Mesenchymal stem cell (in vitro differentiated cells and primary cell): ENCODE measurements at regions not wholly inside any gene's neighbourhood (a gene's known extent, or its start where the extent isn't known, plus 50 kb on each side); places are given as distances from the start of the nearest gene placed in this dataset.

Source experiments
- DNase-seq: peaks from one replicate; pipeline ENCODE4 v3.0.0-alpha.2; 2013
- H2AFZ ChIP-seq: one replicate; pipeline ENCODE4 v1.6.1; 2013; ENCODE audit warnings: low read depth, mild to moderate bottlenecking, control low read depth, inconsistent platforms, low read length, moderate library complexity
- H2AK5ac ChIP-seq: 2 replicates; pipeline ENCODE4 v1.6.1; 2013; ENCODE audit warnings: low read length, moderate library complexity, mild to moderate bottlenecking, inconsistent platforms; ENCODE audit not compliant: severe bottlenecking
- H2BK120ac ChIP-seq: one replicate; pipeline ENCODE4 v1.6.1; 2013; ENCODE audit warnings: low read depth, mild to moderate bottlenecking, inconsistent platforms, low read length, moderate library complexity
- H2BK12ac ChIP-seq, 2 experiments: one replicate each; pipeline ENCODE4 v1.6.1; 2013; ENCODE audit warnings: inconsistent platforms in 2 of 2, low read length in 2 of 2, mild to moderate bottlenecking in 2 of 2, moderate library complexity in 2 of 2, control low read depth in 1 of 2
- H2BK15ac ChIP-seq: one replicate; pipeline ENCODE4 v1.6.1; 2013; ENCODE audit warnings: mild to moderate bottlenecking, low read depth, inconsistent platforms; ENCODE audit not compliant: poor library complexity, severe bottlenecking
- H2BK5ac ChIP-seq: 2 replicates; pipeline ENCODE4 v1.6.1; 2013; ENCODE audit warnings: low read depth, mild to moderate bottlenecking, low read length, control low read depth, inconsistent platforms; ENCODE audit not compliant: poor library complexity, severe bottlenecking
- H3K14ac ChIP-seq, 2 experiments: one replicate each; pipeline ENCODE4 v1.6.1; 2013; ENCODE audit warnings: inconsistent platforms in 2 of 2, low read length in 2 of 2, control low read depth in 1 of 2, mild to moderate bottlenecking in 1 of 2, moderate library complexity in 1 of 2
- H3K18ac ChIP-seq, 2 experiments: one replicate each; pipeline ENCODE4 v1.6.1; 2013; ENCODE audit warnings: inconsistent platforms in 2 of 2, low read length in 2 of 2, control low read depth in 1 of 2, low read depth in 1 of 2, mild to moderate bottlenecking in 1 of 2
- H3K23ac ChIP-seq, 2 experiments: one replicate each; pipeline ENCODE4 v1.6.1; 2013; ENCODE audit warnings: inconsistent platforms in 2 of 2, low read length in 2 of 2, mild to moderate bottlenecking in 2 of 2, moderate library complexity in 2 of 2, control low read depth in 1 of 2
- H3K27ac ChIP-seq: 2 replicates; pipeline ENCODE4 v1.5.1; 2013; ENCODE audit warnings: mild to moderate bottlenecking, moderate library complexity, low read length, control low read depth, inconsistent platforms; ENCODE audit not compliant: poor library complexity, severe bottlenecking
- H3K27me3 ChIP-seq, 2 experiments: 2 replicates each; pipeline versions ENCODE4 v1.6.1 to v1.7.0; 2013; ENCODE audit warnings: low read length in 2 of 2, mild to moderate bottlenecking in 2 of 2, moderate library complexity in 2 of 2, control low read depth in 1 of 2, inconsistent platforms in 1 of 2; ENCODE audit not compliant: control insufficient read depth in 1 of 2, insufficient read depth in 1 of 2
- H3K36me3 ChIP-seq, 2 experiments: 2 replicates each; pipeline versions ENCODE4 v1.6.1 to v1.7.0; 2013; ENCODE audit warnings: low read length in 2 of 2, control low read depth in 1 of 2, inconsistent platforms in 1 of 2, low read depth in 1 of 2, mild to moderate bottlenecking in 1 of 2; ENCODE audit not compliant: insufficient read depth in 2 of 2, control insufficient read depth in 1 of 2
- H3K4ac ChIP-seq, 2 experiments: one replicate each; pipeline ENCODE4 v1.6.1; 2013; ENCODE audit warnings: inconsistent platforms in 2 of 2, low read length in 2 of 2, mild to moderate bottlenecking in 2 of 2, moderate library complexity in 2 of 2, control low read depth in 1 of 2, low read depth in 1 of 2
- H3K4me1 ChIP-seq: 2 replicates; pipeline ENCODE4 v1.6.1; 2013; ENCODE audit warnings: low read depth, low read length, control low read depth; ENCODE audit not compliant: control insufficient read depth, insufficient read depth
- H3K4me2 ChIP-seq: 2 replicates; pipeline ENCODE4 v1.6.1; 2013; ENCODE audit warnings: low read length, mild to moderate bottlenecking, inconsistent platforms; ENCODE audit not compliant: poor library complexity, severe bottlenecking
- H3K4me3 ChIP-seq, 2 experiments: 2 replicates each; pipeline versions ENCODE4 v1.5.1 to v1.7.0; 2013; ENCODE audit warnings: low read length in 2 of 2, mild to moderate bottlenecking in 2 of 2, control low read depth in 1 of 2, low read depth in 1 of 2; ENCODE audit not compliant: insufficient read depth in 1 of 2
- H3K79me1 ChIP-seq: replicated peaks from 2 replicates; pipeline ENCODE4 v1.6.1; 2013; ENCODE audit warnings: mild to moderate bottlenecking, control low read depth, low read length, inconsistent platforms; ENCODE audit not compliant: poor library complexity, severe bottlenecking
- H3K9ac ChIP-seq: 2 replicates; pipeline ENCODE4 v1.7.0; 2013; ENCODE audit warnings: mild to moderate bottlenecking, low read length, moderate library complexity
- H3K9me3 ChIP-seq: 2 replicates; pipeline ENCODE4 v1.7.0; 2013; ENCODE audit warnings: mild to moderate bottlenecking, low read length; ENCODE audit not compliant: control insufficient read depth
- H4K8ac ChIP-seq: one replicate; pipeline ENCODE4 v1.6.1; 2013; ENCODE audit warnings: inconsistent platforms, mild to moderate bottlenecking, low read length, moderate library complexity
- H4K91ac ChIP-seq: one replicate; pipeline ENCODE4 v1.6.1; 2013; ENCODE audit warnings: mild to moderate bottlenecking, low read length, inconsistent platforms
- WGBS: methylation state at CpG from one replicate; pipeline ENCODE4 v1.1.7; 2013; ENCODE audit warnings: mixed read lengths; 5-methylcytosine and 5-hydroxymethylcytosine counted together

DNA sequence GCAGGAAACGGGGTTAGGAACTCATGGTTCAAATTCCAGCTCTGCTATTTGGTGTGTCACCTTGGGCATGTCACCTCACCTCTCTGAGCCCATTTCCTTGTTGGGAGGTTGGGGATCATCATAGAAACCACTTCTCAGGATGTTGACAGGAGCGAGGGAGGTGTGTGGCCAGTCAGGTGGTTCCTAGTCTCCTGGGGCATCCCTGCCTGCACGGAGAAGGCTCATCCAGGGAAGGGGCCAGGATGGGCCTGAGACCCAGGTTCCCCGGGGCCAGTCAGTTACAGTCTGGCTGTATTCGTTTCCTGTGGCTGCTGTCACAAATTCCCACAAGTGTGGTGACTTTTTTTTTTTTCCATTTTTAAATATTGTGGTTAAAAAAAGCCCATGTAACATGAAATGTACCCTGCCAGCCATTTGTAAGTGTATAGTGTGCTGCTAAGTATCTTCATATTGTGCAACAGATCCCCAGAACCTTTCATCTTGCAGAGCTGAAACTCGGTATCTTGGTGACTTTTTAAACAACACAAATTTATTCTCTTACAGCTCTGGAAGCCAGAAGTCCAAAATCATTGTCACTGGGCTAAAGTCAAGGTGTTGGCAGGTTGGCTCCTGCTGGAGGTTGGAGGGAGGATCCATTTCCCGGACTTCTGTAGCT, 78.7 kb upstream of the UNC5A start:
- no peak overlapping the region for H3K14ac ChIP-seq
- no peak overlapping the region for H2BK12ac ChIP-seq
- H3K4me3 ChIP-seq = no peak overlapping the region
- H4K91ac ChIP-seq = no peak overlapping the region
- no peak overlapping the region for H2AFZ ChIP-seq
- H3K18ac ChIP-seq = no peak overlapping the region
- H2BK15ac ChIP-seq = no peak overlapping the region
- H2BK5ac ChIP-seq = no peak overlapping the region
- no peak overlapping the region for H4K8ac ChIP-seq
- no peaks in the 10 kb centered on the region for H3K36me3 ChIP-seq
- H3K23ac ChIP-seq = no peak overlapping the region
- no peak overlapping the region for H3K4me2 ChIP-seq
- H3K79me1 ChIP-seq = no peaks in the 10 kb centered on the region
- H3K4ac ChIP-seq = no peak overlapping the region
- H3K9me3 ChIP-seq = peaks cover 8% of the 10 kb centered on the region
- H3K9ac ChIP-seq = no peak overlapping the region
- 82% methylated on average over 7 of the region's 7 CpGs for WGBS
- no peak overlapping the region for H2AK5ac ChIP-seq
- H2BK120ac ChIP-seq = no peak overlapping the region
- peaks cover 24% of the 10 kb centered on the region for H3K4me1 ChIP-seq
- no peak for DNase-seq
- no peak overlapping the region for H3K27ac ChIP-seq
- H3K27me3 ChIP-seq = peaks cover 63 to 95% of the 10 kb centered on the region in 2 experiments

DNA sequence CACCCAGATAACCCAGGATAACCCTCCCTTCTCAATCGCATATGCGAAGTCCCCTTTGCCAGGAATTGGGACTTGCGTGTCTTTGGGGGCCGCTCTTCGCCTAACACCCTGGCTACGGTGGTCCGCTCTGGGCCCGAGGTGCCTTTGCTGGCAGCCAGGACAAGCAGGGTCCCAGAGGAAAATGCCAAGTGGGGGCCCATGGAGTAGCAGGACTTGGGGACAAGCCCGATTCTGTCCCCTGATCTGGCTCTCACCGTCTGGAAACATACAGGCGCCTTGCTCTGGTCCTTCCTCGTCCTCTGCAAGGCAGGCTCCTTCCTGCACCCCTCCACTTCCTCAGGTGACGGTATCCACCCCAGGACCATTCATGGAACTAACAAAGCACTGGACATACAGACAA, 78.1 kb upstream of the UNC5A start:
- H3K18ac ChIP-seq = no peak overlapping the region
- peaks cover 8% of the 10 kb centered on the region for H3K9me3 ChIP-seq
- H3K4me1 ChIP-seq = peaks cover 27% of the 10 kb centered on the region
- no peak overlapping the region for H2BK5ac ChIP-seq
- H4K91ac ChIP-seq = no peak overlapping the region
- H2BK12ac ChIP-seq = no peak overlapping the region
- H3K27me3 ChIP-seq = peaks cover 56 to 95% of the 10 kb centered on the region in 2 experiments
- no peaks in the 10 kb centered on the region for H3K79me1 ChIP-seq
- no peak overlapping the region for H2AFZ ChIP-seq
- H2BK120ac ChIP-seq = no peak overlapping the region
- H3K4me3 ChIP-seq = no peak overlapping the region
- H2BK15ac ChIP-seq = no peak overlapping the region
- no peak overlapping the region for H3K4ac ChIP-seq
- H4K8ac ChIP-seq = no peak overlapping the region
- H3K4me2 ChIP-seq = no peak overlapping the region
- no peak overlapping the region for H3K14ac ChIP-seq
- H3K36me3 ChIP-seq = no peaks in the 10 kb centered on the region
- H2AK5ac ChIP-seq = no peak overlapping the region
- H3K9ac ChIP-seq = no peak overlapping the region
- no peak for DNase-seq
- WGBS = 91% methylated on average over 12 of the region's 13 CpGs
- H3K23ac ChIP-seq = no peak overlapping the region
- H3K27ac ChIP-seq = no peak overlapping the region

DNA sequence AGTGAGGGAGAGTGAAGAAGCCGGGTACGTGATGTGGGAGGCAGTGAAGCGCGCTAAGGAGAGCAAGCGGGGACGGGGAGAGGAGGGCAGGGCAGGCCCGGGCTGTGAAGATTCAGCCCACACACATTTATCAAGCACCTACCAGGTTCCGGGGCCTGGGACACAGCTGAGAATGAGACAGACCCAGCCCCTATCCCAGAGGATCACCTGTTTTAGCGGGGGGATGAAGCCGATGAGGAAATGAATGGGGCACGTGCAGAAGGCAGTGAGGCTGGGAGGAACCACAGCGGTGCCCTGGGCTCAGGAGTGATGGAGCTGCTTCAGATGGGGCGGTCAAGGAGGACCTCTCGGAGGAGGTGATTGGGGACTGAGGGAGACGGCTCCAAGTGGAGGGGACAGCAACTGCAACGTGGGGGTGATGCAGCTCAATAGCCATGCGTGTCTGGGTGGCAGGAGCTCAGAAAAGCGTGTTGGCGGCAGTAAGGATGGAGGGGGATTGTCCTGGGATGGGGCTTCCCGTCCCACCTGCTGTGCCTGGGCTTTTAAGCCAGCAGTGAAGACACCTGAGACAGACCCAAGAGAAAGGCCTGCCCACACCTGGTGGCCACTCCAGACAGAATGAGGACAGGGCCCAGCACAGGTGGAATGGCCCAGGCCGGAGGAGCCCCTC, 77.5 kb upstream of the UNC5A start:
- 89% methylated on average over 20 of the region's 21 CpGs for WGBS
- Histone ChIP-seq H3K36me3 (no peaks in the 10 kb centered on the region), H3K9ac (no peak overlapping the region), H2AFZ (no peak overlapping the region), H3K18ac (no peak overlapping the region), H3K27me3 (peaks cover 53 to 95% of the 10 kb centered on the region in 2 experiments), H3K4me3 (no peak overlapping the region), H3K79me1 (no peaks in the 10 kb centered on the region), H3K4me2 (no peak overlapping the region), H4K8ac (no peak overlapping the region), H4K91ac (no peak overlapping the region), H3K9me3 (peaks cover 8% of the 10 kb centered on the region), H3K27ac (no peak overlapping the region), H3K14ac (no peak overlapping the region), H3K23ac (no peak overlapping the region), H2BK12ac (no peak overlapping the region), H2BK5ac (no peak overlapping the region), H2BK120ac (no peak overlapping the region), H3K4ac (no peak overlapping the region), H2BK15ac (no peak overlapping the region), H3K4me1 (peaks cover 32% of the 10 kb centered on the region), H2AK5ac (no peak overlapping the region)
- DNase-seq = no peak

DNA sequence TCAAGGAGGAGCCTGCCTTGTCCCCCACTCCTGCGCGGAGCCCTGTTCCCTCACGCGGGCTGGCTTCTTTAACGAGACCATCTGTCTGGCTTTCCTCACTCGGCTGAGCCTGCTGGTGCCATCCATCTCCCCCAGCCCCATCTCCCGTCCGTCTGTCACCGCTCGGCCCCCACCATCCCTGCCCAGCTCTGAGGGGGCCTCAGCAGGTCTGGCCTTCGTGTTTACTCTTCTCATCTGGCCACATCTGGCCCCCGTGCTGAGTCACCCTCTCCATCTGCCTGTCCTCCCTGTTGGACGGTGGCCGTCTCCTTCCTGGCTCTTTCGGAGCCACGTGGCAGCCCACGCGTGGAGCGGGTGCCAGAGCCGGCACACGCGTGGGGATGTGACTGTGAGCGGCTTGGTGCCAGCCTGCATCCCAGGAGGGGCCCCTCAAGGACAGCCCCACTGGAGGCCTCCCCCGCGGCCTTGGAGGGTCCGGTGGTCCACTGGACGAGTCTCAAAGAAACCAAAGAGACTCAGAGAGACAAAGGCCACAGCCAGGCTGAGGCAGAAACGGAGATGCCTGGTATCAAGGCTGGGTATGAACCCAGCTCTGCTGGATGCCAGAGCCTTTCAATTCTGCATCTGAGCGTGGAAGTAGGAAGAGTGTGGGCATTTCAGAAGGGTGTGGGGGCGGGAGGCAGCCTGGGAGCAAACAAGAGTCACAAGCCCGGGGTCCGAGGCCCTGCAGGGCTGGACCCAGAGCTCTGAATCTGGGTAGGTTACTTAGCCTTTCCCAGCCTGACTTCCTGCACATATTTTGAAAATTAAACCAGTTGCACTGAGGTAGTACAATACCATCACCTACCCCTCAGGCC, 76.7 kb upstream of the UNC5A start:
- Histone ChIP-seq H2BK15ac (no peak overlapping the region), H3K79me1 (no peaks in the 10 kb centered on the region), H3K9me3 (peaks cover 8% of the 10 kb centered on the region), H2AFZ (no peak overlapping the region), H3K18ac (no peak overlapping the region), H3K4me1 (peaks cover 36% of the 10 kb centered on the region), H3K4me3 (no peak overlapping the region), H3K4ac (no peak overlapping the region), H3K14ac (no peak overlapping the region), H3K4me2 (no peak overlapping the region), H3K9ac (no peak overlapping the region), H2BK5ac (no peak overlapping the region), H3K23ac (no peak overlapping the region), H4K91ac (no peak overlapping the region), H3K27ac (no peak overlapping the region), H2BK120ac (no peak overlapping the region), H2AK5ac (no peak overlapping the region), H3K36me3 (no peaks in the 10 kb centered on the region), H2BK12ac (no peak overlapping the region), H3K27me3 (peaks cover 53 to 95% of the 10 kb centered on the region in 2 experiments), H4K8ac (no peak overlapping the region)
- no peak for DNase-seq
- 81% methylated on average over 32 of the region's 32 CpGs for WGBS
